Activated T-cell treated with anti-CD3 and anti-CD28 coated beads, Interleukin-2, amount 50 U/mL, for 48 hours (primary cell): ENCODE measurements at regions not wholly inside any gene's neighbourhood (a gene's known extent, or its start where the extent isn't known, plus 50 kb on each side); places are given as distances from the start of the nearest gene placed in this dataset.
A peak's percentile ranks its signal among the peaks of the same experiment; 100 is the strongest.
"Not testable (repeated sequence)": the region's sequence is repeated elsewhere in the genome, so short reads cannot be mapped to it uniquely, and the experiment has no call there.

ENCODE experiments used
- DNase-seq, 2 experiments: peaks; one replicate each; pipeline ENCODE4 v3.0.0-alpha.2; 2020

DNA sequence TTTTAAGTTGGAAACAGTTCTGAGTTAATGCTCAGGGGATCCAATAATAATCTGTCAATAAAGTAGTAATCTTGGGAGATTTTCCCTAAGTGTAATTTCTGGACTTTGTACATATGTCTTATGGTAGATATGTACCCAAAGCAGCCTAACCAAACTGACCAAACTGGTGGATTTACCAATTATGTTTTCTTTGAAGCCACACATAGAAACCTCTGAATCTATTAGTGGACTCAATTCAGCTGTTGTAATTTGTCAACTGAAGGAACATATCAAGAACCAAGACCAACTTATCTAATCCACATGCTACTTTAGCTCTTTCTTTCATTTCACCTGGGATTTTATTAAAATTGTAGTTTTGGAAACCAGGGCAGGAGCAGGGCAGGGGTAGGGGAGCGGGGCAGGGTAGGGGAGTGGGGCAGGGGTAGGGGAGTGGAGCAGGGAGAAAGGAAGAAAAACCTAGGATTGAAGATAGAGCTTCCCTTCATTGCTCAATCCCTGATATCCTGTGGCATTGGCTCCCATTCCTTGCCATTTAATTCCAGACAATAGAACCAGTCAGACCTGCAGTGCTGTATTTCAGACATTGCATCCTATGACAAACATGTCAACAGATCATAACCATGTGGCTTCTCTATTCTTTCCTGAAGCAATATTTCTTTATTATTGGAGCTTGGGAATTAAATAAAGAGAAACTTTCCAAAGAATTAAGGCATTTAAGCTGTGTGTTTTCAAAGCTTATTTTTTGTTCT lies 101.8 kb downstream of the NFKBIZ start:
- DNase-seq: no peak

DNA sequence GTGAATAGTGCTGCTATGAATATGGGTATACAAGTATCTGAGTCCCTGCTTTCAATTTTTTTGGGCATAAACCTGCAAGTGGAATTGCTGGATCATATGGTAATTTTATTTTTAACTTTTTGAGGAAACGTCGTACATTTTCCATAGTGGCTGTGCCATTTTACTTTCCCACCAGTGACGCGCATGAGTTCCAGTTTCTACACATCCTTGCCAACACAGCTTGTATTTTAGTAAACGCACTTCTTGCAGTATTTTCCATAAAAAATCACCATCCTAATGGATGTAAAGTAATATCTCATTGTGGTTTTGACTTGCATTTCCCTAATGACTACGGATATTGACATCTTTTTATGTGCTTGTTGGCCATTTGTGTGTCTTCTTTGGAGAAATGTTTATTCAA lies 105.0 kb downstream of the NFKBIZ start:
- DNase-seq: no peak

DNA sequence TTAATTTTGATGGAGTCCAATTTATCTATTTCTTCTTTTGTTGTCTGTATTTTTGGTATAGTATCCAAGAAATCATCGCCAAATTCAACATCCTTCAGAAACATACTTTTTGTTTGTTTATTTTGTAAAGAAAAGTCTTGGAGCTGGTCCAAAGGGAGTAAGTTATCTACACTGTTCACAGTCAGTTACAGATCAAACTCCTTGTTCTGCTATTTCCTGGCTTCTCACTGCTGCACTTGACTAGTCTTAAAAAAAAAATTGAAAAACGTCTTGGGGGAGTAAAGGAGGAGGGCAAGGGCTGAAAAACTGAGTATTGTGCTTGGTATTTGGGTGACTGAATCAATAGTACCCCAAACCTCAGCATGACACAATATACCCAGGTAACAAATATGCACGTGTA lies 105.6 kb downstream of the NFKBIZ start:
- no peak for DNase-seq

DNA sequence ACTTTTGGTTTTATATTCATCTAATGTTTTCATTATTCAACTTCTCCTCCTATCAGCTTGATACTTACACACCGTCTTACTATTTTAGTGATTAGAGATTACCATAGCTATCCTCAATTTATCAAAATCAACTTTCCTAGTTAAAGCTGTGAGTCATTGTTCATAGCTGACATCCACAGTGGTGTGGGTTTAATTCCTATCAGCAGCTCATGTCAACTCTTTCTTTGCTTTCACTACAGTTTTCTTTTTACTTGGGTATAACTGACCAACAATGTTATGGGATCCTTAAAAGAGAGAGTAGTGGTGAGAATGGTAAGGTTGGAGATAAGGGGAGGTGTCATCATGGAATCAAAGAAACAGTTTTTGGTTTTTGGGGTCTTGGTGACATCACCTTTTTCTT lies 112.7 kb downstream of the NFKBIZ start:
- no peak for DNase-seq

DNA sequence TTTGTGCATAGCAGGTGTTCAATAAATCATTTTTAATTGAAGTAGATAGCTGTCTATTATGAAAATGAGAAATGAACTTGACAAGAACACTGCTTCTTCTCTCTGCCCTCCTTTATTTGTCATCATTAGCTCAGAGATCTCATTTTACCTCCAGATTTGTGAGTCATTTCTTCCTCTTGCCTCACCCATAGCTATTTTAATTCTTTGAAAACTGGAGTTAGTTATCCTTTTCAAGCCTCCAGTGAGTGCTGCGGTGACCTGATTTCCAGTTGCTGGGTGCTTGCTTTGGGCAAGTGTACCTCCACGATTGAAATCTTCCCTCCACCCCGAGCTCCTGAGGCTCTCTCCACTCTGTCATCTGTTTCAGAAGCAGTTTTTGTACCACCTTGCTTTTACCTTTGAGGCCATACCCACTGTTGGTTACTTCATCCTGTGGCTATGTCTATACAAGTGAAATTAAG lies 114.6 kb downstream of the NFKBIZ start:
- peak in 1 of 2 experiments; percentile 56 for DNase-seq

DNA sequence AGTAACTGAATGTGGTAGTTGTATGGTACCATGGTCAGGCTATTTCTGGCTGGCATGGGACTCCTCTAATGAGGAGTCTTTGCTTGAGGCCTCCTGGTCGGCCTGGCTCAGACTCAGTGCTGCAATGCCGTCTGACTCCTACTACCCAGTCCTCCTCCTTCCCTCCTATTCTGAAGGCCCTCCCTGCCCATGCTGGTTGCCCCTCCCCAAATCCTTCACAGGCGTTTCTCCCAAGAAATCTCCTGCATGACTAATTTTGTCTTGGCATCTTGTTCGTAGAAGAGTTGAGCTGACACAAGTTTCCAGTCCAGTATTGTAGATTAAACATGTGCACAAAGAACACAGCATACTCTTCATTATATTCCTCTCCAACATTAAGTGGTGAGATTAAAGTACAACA lies 115.5 kb downstream of the NFKBIZ start:
- DNase-seq: no peak

DNA sequence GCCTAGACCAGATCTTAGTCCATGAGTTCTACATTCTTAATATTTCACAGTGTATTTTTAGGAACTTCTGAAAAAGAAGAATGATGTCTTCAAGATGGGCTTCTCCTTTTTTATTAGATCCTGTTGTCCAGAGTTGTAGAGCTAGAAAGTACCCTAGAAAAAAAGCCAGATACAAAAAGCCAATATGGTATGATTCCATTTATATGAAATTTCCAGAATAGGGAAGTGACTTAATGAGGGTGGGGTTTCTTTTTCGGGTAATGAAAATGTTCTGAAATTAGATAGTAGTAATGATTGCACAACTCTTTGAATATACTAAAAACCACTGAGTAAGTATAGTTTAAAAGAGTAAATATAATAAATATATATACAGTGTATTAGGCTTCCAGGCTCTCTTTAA lies 116.9 kb downstream of the NFKBIZ start:
- DNase-seq: no peak

DNA sequence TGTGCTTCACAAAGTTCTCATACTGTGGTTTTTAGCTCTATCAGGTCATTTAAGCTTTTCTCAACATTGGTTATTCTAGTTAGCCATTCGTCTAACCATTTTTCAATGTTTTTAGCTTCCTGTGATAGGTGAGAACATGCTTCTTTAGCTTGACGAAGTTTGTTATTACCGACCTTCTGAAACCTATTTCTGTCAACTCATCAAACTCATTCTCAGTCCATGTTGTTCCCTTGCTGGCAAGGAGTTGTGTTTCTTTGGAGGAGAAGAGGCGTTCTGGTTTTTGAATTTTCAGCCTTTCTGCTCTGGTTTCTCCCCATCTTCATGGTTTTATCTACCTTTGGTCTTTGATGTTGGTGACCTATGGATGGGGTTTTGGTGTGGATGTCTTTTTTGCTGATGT lies 120.9 kb downstream of the NFKBIZ start:
- no peak for DNase-seq

DNA sequence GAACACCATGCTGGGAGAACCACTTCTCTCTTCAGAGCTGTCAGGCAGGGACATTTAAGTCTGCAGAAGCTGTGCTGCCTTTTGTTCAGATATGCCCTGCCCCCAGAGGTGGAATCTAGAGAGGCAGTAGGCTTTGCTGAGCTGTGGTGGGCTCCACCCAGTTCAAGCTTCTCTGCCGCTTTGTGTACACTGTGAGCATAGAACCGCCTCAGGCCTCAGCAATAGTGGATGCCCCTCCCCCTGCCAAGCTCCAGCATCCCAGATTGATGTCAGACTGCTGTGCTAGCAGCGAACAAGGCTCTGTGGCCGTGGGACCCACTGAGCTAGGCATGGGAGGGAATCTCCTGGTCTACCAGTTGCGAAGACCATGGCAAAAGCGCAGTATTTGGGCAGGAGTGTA lies 121.6 kb downstream of the NFKBIZ start:
- DNase-seq: no peak

DNA sequence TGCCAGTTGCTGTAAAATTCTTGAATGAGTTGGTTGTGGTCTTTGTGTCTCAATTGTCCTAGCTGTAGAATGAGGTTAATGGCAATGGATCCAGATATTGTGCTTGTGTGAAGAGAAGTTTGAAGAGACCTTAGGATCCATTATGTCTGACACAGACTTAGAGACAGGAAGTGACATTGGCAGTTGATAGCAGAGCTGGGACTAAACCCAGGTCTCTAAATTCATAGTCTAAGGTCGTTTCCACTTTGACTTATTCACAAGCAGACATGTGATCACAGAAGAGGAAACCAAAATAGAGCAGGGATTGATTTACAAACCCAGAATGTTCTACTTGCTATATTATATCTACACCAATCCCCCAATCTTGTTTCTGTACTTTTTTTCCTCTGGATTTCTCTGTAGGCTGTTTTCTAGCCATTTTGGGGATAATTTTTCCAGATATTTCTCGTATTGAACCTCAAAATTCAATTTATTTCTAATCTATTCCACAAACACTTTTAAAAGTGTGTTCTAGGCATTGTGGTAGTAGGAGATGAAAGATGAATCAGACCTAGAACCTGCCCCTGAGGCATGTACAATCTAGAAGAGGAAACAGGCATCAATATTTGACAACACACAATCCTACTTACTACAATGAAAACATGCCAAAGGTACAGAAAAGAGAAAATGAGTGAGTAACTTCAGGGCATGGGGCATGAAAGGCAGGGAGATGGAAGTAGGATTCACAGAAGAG lies 123.3 kb downstream of the NFKBIZ start:
- DNase-seq: no peak

DNA sequence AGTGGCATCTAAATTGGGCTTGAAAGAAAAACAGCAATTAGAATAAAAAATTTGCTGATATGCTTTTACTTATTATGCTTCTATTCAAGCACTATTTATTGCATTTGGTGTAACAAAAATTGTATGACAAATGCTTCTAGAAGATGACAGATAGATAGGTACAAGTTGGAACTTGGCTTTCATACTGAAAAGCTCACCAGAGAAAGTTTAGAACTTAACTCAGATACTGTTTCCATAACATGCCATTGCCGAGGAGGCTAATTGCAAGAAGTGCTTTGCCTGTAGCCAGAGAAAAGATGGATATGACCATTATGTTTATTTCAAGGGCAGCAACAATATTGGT lies 123.8 kb downstream of the NFKBIZ start:
- no peak for DNase-seq

DNA sequence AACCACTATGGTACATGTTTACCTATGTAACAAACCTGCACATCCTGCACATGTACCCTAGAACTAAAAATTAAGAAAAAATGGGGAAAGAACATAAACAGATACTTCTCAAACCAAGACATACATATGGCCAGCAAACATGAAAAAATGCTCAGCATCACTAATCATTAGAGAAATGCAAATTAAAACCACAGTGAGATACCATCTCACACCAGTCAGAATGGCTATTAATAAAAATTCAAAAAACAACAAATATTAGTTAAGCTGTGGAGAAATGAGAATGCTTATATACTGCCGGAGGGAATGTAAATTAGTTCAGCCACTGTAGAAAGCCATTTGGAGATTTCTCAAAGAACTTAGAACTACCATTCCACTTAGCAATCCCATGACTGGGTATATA lies 126.1 kb downstream of the NFKBIZ start:
- DNase-seq: not testable (repeated sequence)

DNA sequence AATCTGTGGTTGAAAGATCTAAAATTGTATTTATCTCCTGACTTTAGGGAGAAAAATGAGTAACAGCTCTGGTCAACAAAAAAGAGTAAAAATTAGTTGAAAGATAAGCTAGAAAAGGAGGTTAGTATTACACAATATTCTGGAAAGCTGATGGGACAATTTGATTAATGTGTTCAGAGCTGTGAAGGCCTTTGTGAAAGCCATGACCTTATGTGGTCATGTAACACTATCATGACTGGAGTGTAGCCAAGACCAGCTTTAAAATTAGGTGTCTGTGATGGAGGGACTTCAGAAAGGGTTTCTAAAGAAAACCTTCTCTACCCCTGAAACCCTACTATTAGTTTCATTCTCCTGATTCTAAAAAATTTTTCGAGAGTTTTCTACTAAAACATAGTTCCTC lies 127.2 kb downstream of the NFKBIZ start:
- no peak for DNase-seq

DNA sequence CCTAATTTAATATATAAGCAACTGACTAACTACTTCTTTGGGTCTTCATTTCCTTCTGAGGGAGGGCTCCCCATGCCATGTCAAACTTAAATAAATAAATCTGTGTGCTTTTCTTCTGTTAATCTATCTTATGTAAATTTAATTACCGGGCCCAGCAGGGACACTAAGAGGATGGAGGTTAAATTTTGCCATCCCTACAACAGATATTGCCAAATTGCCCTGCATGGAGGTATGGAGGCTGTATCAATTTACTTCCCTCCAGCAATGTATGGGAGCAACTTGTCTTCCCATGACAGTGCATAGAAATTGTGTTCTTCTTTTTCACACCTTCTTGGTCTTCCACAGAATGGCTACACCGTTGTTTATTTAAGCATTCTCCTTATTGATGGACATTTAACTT lies 129.0 kb downstream of the NFKBIZ start:
- DNase-seq: no peak

DNA sequence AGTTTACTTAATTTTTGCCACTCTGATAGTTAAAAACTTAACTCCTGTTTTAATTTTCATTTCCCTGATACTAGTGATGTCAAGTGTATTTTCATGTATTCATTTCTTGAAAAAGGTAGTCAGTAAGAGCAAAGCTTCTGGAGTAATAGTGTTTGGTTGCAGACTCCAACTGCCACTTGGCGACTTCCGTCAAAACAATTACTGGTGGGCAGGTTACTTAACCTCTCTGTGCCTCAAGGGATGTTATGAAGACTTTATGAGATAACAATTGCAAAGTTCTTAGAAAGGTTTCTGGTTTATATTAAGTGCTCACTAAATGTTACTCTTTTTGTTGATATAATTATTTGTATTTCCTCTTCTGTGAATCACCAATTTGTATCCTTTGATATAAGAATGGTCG lies 129.7 kb downstream of the NFKBIZ start:
- DNase-seq: no peak

DNA sequence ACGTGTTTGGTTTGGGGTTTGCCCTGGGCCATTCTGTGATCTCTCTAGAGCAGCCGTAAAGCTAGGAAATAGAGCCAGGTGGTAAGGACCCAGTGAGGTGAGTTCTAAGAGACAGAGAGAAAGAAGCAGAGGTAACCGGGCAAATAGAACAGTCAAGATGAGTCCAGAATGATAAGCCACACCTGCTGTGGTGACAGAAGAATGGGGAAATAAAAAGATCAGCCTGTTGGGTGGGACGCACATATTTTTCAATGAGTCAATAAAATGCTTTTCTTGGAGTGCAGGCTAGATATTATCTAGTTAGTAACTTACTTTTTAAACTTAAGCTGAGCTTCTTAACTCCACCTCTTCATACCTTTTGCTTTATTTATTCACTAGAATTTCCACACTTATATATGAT lies 135.0 kb downstream of the NFKBIZ start:
- DNase-seq: no peak

DNA sequence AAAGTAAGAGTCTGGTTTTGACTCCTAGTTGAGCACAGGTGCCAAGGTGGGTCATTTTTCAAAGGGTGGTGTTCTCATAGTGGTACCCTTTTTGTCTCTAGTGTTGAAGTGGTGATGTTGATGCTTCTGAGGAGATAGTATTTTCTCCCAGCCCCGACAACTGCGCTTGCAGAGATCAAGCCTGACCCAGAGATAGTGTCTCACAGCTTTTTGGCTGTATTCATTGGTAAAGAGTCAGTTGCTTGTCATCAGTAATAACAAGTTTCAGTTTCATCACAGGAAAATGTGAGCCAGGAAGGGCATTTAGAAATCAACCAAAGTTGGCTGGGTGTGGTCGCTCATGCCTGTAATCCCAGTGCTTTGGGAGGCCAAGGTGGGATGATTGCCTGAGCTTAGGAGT lies 139.3 kb downstream of the NFKBIZ start:
- peak; percentile 39 to 54 for DNase-seq

DNA sequence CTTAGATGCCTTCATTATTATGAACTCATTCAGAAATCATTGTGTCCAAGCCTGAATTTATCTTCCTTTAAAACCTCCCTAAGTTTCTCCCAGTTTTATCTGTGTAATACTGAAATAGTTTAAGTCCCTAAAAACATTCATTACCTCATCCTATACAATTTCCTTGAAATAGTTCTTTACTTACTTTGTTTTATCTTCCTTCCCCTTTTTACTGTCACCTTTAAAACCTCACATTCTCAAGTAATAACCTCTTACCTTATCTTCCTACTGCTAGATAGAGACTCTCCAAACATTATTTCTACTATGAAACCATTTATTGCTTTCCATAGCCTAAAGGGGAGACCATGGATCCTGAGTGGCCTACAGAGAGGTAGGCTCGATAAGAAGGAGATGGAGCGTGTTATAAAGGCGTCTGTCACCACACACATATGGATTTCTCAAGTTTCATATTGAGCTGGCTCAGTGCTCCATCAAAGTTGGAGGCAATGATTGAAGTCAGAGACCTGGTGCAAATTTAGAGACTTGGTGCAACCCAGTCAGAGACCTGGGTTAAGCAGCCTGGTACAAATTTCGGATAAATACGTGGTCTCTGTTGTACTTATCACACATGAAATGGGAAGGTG lies 140.4 kb downstream of the NFKBIZ start:
- no peak for DNase-seq

DNA sequence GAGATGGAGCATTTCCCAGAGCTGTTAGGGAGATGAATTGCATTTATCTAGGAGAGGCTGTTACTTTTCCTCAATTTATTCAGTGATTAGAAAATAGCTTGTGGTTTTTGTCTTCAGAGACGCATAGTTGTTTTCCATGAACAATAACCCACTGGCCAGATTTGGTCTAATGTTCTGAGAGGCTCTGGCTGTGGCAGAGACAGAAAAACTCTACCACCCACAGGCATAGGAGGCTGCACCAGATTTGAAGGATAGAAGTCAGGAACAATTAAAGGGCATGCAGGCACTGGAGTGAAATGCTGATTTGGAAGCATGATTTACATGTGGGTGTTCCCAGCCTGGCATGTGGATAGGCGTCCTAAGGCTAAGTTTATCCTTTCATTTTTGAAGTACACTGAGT lies 143.5 kb downstream of the NFKBIZ start:
- DNase-seq: no peak

DNA sequence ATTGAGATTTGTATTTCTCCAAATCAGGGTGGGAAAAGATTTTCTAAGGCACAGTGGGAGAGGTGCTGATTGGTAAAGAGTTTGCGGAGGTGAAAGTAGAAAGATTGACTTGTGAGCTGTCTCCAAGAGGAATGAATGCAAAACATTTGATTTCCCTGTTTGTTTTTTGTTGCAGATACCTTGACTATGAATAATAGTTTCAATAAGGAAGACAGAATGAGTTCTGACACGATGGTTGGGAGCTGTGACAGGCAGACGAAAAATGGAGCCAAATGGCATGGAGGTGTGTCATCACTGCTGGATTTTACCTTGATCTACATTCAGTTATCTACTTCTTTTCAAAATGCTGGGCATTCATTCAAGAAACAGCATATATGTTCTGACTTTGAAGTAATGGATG lies 145.1 kb downstream of the NFKBIZ start:
- no peak for DNase-seq

DNA sequence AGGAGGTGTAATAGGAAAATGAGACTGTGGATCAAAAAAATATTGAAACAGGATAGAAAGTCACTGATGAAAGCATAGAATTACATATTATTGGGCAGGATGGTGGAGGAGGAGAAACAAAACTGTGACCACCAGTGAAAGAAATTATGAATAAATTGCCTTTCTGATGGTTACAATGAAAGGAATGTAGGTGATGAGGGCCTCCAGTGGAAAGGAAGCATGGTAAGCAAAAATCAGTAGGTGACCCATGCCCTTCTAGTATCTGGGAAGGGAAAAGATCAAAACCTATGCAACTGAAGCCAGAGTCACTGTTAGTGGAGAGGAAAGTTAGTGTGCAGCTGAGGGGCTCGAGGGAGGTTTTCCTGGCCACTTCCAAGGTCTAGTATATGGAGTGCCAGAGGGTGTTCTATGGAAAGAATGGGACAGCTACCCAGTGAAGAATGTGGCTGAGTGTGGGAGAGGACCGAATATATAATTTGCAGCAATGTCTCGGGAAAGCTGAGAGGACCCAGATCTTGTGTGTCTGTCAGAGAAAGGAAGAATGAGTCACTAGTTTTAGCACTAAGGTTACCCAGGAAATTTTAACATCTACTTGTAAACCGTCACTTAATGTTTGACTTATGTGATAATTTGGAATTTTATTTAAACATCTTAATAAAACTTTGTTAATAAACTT lies 146.2 kb downstream of the NFKBIZ start:
- peak in 1 of 2 experiments; percentile 27 for DNase-seq

DNA sequence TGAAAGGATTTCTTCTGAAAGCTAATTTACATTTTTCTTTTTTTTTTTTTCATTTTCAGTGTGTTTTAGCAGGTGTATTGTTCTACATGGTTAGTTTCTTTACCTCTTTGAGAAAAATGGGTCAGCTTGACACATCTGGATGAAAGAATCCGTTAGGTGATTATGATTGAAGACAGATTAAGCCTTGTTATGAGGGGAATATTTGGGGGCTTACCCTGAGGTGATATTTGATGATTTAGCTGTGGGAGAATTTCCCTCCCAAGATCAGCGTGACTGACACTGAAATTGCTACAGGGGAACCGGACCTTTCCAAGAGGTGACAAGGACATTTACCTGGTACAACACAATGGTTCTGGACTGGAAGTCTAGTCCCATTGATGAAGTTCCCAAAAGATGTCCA lies 147.5 kb downstream of the NFKBIZ start:
- no peak for DNase-seq

DNA sequence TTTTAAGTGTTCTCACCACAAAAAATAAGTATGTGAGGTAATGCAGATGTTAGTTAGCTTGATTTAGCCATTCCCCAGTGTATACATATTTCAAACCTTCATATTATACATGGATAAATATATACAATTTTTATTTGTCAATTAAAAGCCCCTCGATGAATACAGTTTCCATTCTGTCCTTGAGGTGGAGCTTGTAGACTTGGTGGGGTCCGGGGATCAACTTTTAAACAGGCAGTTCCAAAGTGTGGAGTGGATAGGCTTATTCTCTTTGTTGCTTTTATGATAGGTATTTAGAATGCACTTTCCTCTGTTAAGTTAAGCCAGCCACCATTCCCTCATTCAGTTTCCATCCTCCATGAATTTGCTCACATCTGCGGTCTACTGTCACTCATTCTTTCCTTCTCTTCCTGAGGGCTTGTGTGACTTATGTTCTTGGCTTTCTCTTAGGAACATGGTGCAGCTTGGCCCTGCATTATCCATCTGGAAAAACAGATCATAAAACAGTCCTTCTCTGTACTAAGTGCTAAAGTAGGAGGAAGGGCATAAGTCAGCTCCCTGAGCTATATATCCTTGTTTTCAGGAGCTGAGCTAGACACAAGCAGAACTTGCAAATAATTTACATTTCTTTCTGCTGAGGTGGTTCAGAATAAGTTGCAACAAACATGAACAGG lies 149.1 kb downstream of the NFKBIZ start:
- no peak for DNase-seq
